GM23248 (cell line): ENCODE measurements at regions not wholly inside any gene's neighbourhood (a gene's known extent, or its start where the extent isn't known, plus 50 kb on each side); places are given as distances from the start of the nearest gene placed in this dataset.

Source experiments
- EZH2 ChIP-seq: fragments of 200-600 bp; sonication (generic); IDR thresholded peaks from 2 replicates; pipeline ENCODE4 v1.6.1; 2018; ENCODE audit warnings: antibody characterized with exemption, mild to moderate bottlenecking; ENCODE audit not compliant: insufficient read depth, poor library complexity, severe bottlenecking
- EZH2phosphoT487 ChIP-seq: fragments of 200-600 bp; sonication (generic); IDR thresholded peaks from 2 replicates; pipeline ENCODE4 v1.6.1; 2018; ENCODE audit warnings: antibody characterized with exemption, moderate library complexity, mild to moderate bottlenecking, low read depth; ENCODE audit not compliant: insufficient read depth

- TF ChIP-seq EZH2phosphoT487, result no peak
- TF ChIP-seq EZH2, result no peak
These were observed 79.0 kb upstream of the ODAD2 start for GRCh38 chr10:28077889-28078288.
